ENCODE measurements at regions not wholly inside any gene's neighbourhood (a gene's known extent, or its start where the extent isn't known, plus 50 kb on each side); places are given as distances from the start of the nearest gene placed in this dataset.

DNA sequence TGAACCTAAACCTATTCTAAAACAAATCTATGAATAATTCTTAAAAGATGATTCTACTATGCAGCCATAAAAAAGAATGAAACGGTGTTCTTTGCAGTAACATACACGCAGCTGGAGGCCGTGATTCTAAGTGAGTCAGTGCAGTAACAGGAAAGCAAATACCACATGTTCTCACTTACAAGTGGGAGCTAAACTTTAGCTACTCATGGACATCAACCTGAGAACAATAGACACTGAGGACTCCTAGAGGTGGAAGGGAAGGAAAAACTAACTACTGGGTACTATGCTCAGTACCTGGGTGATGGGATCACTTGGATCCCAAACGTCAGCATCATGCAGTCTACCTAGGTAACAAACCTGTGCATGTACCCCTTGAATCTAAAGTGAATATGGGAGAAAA lies 575.0 kb upstream of the MGMT start:
- ChIA-PET CTCF (no interaction called here), POLR2A (no interaction called here)

- ChIA-PET POLR2A (no interaction called here), CTCF (no interaction called here)
Observed at GRCh38 chr10:128894641-128895040, 572.4 kb upstream of the MGMT start.

GRCh38 chr10:128895473-128895872 lies 571.6 kb upstream of the MGMT start:
- POLR2A ChIA-PET, result no interaction called here
- CTCF ChIA-PET, result no interaction called here

DNA sequence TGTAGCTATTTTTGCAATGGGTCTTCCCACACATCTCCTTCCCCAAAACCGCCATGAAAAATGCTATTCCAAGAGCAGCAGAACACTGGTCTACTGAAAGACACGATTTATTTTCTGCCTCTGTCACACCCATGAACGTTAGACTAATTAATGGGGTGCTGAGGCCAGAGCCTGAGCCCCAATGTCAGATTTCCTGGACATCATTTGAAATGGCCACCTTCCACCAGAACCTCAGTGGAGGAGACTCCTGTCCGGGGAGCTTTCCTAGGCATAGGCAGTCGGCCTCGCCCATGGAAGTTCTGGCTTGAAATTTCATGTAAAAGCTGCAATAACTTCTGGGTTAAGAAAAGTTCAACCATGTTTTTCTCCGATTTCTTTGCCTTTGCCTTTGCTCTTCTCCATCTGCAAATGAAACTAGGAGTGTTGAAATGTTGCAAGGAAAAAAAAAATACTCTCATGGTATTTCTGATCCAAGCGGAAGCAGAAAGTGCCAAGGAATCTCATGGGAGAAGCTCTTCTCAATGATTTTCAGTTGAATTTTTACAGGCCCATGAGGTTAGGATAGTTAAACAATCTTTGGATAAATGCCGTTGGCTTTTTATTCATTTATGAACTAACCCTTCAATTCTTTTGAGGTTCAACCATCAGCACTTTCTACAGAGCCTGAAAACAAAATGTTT lies 570.8 kb upstream of the MGMT start:
- POLR2A ChIA-PET, result no interaction called here

DNA sequence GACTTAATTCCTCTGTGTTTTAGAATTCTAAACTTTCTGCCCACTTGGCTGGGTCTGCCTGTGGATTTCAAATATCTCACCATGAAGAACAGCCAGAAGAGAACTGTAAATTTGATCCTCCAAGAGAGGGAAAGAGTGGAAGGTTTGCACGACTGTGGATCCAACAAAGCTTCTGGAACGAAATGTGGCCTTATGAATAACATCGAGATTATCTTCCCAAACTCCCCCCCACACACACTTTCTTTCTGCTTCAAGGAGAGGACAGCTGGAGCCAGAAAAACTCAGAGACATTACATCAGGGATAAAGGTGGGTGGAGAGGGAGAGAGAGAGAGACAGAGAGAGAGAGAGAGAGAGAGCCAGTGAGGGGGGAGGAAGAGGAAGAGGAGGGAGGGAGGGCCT lies 570.1 kb upstream of the MGMT start:
- ChIA-PET POLR2A (no interaction called here), CTCF (no interaction called here)

More for the DNA sequence above, 570.8 kb upstream of the MGMT start:
- CTCF ChIA-PET, result no interaction called here

GRCh38 chr10:128897401-128898129 lies 569.5 kb upstream of the MGMT start:
- ChIA-PET CTCF (no interaction called here), POLR2A (no interaction called here)

DNA sequence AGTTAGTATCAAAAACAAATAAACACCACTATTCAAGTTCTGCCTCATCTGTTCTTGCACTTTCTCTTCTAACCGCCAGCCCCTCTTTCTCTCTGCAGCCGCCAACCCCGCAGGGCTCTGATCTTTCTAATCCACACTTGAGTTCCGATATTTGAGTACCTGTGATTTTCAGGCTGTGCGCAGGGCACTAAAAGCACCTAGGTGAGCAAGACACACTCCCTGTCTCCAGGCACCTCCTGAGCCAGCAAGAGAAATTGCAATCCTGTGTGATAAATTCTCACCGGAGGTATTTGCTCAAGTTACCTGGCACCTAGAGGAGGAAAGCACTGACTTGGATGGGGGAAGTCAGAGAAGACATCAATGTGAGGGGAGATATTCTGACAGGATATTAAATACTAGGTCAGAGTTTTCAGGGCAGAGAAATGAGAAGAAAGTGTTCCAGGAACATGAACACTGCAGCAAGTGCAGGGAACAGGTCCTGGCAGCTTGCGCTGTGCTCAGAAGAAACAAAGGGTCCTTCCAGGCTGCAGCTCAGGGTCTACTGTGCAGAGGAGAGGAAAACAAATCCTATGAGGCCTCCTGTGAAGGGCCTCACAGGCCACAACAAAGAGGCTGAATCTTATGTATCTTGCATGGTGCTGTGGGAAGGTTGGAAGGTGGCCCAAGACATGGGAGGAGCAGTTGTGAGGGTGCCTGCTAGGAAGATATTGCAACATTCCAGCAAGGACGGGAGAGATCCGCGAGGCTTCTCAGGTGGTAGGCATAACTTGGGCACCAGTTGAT lies 568.7 kb upstream of the MGMT start:
- ChIA-PET POLR2A (no interaction called here), CTCF (no interaction called here)

GRCh38 chr10:128898916-128899195 lies 568.2 kb upstream of the MGMT start:
- POLR2A ChIA-PET, result no interaction called here
- CTCF ChIA-PET, result no interaction called here

DNA sequence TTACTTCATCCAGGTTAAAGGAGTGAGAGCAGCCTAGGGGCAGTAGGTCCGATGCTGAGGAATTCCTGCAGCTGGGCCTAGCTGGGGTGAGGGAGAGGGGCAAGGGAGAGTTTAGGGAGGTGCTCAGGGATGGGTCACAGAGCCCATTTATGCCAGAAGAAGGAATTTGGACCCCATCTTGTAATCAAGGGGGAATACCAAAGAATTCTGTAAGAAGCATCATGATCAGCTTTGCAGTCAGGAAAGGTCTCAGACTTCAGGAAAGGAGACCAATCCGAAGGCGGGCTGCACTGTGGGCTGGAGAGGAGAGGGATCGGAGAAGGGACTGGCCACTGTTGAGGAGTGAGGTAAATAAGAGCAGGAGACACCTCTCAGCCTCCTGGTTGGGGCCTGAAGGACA lies 566.6 kb upstream of the MGMT start:
- ChIA-PET CTCF (no interaction called here), POLR2A (no interaction called here)

GRCh38 chr10:128901236-128901635 lies 565.8 kb upstream of the MGMT start:
- CTCF ChIA-PET, result no interaction called here
- POLR2A ChIA-PET, result no interaction called here

- CTCF ChIA-PET, result no interaction called here
- POLR2A ChIA-PET, result no interaction called here
Observed at GRCh38 chr10:128902031-128902710, 564.9 kb upstream of the MGMT start.

GRCh38 chr10:128907155-128907941 lies 559.7 kb upstream of the MGMT start:
- ChIA-PET POLR2A (no interaction called here), CTCF (no interaction called here)

- CTCF ChIA-PET, result no interaction called here
- POLR2A ChIA-PET, result no interaction called here
Observed at GRCh38 chr10:128908099-128908498, 558.9 kb upstream of the MGMT start.

DNA sequence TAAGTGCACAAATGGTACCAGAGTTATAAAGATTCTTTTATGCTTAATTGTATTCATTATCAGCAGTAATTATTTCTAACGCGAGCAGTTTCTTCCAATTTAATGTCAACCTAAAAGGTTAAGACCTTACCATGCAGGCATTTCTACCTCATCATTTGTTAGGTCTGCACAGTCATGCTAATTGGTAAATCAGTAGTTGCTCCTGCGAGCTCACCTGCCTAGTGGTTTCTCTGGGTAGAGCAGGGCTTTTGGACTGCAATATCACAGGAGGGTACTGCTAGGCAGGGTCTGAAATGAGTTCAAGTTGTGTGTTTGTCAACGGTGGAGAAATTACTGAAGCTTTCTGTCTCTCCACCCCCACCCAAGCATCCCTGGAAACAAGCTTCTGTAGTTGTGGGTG lies 558.5 kb upstream of the MGMT start:
- ChIA-PET CTCF (no interaction called here), POLR2A (no interaction called here)

DNA sequence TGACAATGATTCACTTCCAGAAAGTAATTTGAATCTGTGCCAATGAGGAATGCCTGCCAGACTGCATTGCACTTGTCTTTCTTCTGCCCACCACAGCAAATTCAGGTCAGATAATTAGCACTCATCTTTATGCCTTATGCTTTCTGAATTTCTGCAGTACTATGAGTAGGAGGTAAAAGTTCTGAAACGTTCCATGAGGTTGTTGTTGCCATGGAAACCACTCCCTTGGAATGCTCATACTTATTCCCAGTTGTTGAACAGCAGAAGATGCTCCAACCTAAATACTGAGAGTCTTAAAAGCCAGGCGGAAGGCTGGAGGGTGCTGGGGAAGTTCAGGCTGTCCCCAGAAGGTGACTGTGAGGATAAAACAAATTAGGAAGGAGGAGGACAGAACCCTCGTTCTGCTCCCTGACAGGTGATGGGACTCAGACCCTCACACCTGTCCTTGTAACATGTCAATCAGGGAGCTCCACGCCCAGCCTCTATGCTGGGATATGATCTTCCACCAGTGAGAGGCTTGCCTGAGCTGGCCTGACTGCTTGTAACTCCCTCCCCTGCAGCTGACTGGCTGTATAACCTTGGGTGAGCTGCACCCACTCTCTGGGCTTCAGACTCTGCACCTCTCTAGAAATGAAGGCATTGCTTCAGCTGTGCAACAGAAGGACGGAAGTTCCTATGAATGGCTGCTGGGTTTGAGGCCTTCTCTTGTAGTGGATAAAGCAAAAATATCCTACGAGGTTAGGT lies 554.3 kb upstream of the MGMT start:
- CTCF ChIA-PET, result no interaction called here
- POLR2A ChIA-PET, result no interaction called here

GRCh38 chr10:128914681-128915080 lies 552.4 kb upstream of the MGMT start:
- CTCF ChIA-PET, result no interaction called here
- POLR2A ChIA-PET, result no interaction called here

GRCh38 chr10:128915630-128916029 lies 551.4 kb upstream of the MGMT start:
- POLR2A ChIA-PET, result no interaction called here
- CTCF ChIA-PET, result no interaction called here

- CTCF ChIA-PET, result no interaction called here
- POLR2A ChIA-PET, result no interaction called here
Observed at GRCh38 chr10:128916383-128916782, 550.7 kb upstream of the MGMT start.

- ChIA-PET POLR2A (no interaction called here), CTCF (no interaction called here)
Observed at GRCh38 chr10:128921389-128922022, 545.5 kb upstream of the MGMT start.

Data from activated CD8-positive, alpha-beta memory T cell treated with anti-CD3 and anti-CD28 coated beads for 36 hours (primary cell).